Esophagus squamous epithelium (tissue), 4 donors: ENCODE measurements at regions not wholly inside any gene's neighbourhood (a gene's known extent, or its start where the extent isn't known, plus 50 kb on each side); places are given as distances from the start of the nearest gene placed in this dataset.
"Not testable (repeated sequence)": the region's sequence is repeated elsewhere in the genome, so short reads cannot be mapped to it uniquely, and the experiment has no call there.

Source experiments
- CTCF ChIP-seq, 6 experiments: fragments of 450-650 bp in 4 of 6; fragments of 200-600 bp in 2 of 6; sonication (generic) in 2 of 6; IDR thresholded peaks; one replicate each; pipeline ENCODE4 v1.5.1; 2016 to 2019; ENCODE audit warnings: antibody characterized with exemption in 6 of 6, mild to moderate bottlenecking in 4 of 6, moderate library complexity in 4 of 6
- POLR2A ChIP-seq, 4 donors: fragments of 450-650 bp; IDR thresholded peaks; one replicate each; pipeline ENCODE4 v1.6.1; 2017; ENCODE audit warnings: antibody characterized with exemption in 4 of 4, mild to moderate bottlenecking in 4 of 4, moderate library complexity in 3 of 4

DNA sequence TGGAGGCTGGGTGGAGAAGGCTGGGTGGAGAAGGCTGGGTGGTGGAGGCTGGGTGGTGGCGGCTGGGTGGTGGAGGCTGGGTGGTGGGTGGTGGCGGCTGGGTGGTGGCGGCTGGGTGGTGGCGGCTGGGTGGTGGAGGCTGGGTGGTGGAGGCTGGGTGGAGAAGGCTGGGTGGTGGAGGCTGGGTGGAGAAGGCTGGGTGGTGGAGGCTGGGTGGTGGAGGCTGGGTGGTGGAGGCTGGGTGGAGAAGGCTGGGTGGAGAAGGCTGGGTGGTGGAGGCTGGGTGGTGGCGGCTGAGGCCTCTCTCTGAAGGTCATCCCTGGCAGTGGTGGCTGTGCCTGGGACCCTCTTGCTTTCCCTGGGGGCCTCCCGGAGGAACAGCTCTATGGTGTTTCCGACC is 91.5 kb upstream of the COL5A1 start:
- not testable (repeated sequence) for TF ChIP-seq CTCF, POLR2A (IDR thresholded peaks at IDR 0.05)
